GM13977 (cell line): ENCODE measurements at regions not wholly inside any gene's neighbourhood (a gene's known extent, or its start where the extent isn't known, plus 50 kb on each side); places are given as distances from the start of the nearest gene placed in this dataset.

Source experiments
- DNase-seq: peaks from one replicate; pipeline ENCODE4 v3.0.0; 2012; ENCODE audit warnings: low spot score
- in situ Hi-C: fragments of 300-500 bp; cut with MboI; formaldehyde crosslinking; loops from one replicate; pipeline ENCODE4 v1.12.0; 2022; ENCODE audit warnings: low sequenced_read_pairs, low pct_unique_long_range_greater_than_20kb, mixed read lengths, inconsistent platforms; ENCODE audit not compliant: unreplicated experiment
- TF ChIP-seq, protein P1 (sequence below): IDR thresholded peaks from 2 replicates; pipeline ENCODE4 v1.5.1; 2012; ENCODE audit warnings: mild to moderate bottlenecking, control low read depth; ENCODE audit not compliant: insufficient read depth; ENCODE audit errors: extremely low read depth, missing control alignments

DNA sequence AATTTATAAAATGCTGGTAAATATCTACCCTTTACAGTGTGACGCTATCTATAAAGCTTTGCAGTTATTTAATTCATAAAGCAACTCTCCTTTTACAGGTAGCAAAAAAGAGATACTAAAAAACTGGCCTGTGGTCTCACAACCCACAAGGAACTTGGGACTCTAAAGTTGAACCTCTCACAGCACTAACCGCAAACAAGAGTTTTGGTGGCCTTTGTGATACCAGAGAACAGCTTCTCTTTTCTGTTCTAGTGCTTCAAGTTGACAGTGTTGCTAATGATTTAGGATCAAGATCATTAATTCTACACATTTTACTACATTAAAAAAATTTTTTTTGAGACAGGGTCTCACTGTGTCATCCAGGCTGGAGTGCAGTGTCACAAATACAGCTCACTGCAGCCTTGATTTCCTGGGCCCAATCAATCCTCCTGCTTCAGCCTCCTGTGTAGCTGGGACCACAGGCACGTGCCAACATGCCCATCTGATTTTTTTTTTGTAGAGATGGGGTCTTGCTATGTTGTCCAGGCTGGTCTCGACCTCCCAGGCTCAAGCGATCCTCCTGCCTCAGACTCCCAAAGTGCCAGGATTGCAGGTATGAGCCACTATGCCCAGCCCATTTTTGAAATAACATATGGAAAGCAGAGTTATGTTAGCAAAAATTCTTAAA lies 56.0 kb upstream of the ST8SIA6 start:
- peak; percentile 14 for DNase-seq
- TF ChIP-seq, protein P1, sequence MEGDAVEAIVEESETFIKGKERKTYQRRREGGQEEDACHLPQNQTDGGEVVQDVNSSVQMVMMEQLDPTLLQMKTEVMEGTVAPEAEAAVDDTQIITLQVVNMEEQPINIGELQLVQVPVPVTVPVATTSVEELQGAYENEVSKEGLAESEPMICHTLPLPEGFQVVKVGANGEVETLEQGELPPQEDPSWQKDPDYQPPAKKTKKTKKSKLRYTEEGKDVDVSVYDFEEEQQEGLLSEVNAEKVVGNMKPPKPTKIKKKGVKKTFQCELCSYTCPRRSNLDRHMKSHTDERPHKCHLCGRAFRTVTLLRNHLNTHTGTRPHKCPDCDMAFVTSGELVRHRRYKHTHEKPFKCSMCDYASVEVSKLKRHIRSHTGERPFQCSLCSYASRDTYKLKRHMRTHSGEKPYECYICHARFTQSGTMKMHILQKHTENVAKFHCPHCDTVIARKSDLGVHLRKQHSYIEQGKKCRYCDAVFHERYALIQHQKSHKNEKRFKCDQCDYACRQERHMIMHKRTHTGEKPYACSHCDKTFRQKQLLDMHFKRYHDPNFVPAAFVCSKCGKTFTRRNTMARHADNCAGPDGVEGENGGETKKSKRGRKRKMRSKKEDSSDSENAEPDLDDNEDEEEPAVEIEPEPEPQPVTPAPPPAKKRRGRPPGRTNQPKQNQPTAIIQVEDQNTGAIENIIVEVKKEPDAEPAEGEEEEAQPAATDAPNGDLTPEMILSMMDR, result no peak
- in situ Hi-C loops, result no loop called here

DNA sequence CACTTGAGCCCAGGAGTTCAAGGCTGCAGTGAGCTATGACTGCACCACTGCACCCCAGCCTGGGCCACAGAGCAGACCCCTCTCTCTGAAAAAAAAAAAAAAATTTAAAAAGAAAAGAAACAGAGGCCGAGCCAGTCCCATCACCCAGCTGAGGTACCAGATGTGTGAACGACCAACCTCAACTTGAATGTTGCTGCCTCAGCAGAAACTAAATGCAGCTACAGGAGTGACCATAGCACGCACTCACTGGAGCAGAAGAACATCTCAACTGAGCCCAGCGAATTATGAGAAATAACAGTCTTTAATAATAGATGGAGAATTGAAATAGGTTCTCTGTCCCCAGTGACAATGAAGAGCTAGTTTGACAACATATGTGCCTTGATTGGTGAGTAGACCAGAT lies 53.1 kb upstream of the ST8SIA6 start:
- no peak for DNase-seq
- in situ Hi-C loops, result no loop called here
- TF ChIP-seq, protein P1, result no peak

DNA sequence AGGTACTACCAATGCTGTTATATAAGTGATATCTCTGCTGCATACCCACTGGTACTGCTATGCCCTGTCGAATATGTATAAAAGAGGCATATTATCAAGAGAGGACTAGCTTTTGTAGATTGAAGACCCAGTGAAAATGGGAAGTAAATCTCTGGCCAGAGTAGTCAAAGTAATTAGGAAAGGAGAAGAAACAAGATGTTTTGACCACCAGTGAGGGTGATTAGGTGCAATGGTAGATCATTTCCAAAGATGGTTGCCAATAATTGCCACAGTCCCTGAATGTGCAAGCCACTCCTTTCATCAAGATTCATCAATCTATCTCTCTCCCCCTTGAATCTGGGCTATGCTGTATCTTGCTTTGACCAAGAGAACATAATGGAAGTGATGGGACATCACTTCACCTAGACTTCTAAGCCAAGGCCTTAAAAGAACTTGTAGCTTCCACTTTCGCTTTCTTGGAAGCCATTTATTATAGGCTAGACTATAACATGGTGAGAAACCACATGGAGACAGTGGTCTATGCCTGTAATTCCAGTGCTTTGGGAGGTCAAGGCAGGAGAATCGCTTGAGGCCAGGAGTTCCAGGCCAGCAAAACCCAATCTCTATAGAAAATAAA lies 52.6 kb upstream of the ST8SIA6 start:
- DNase-seq, result no peak
- in situ Hi-C loops, result no loop called here
- TF ChIP-seq, protein P1, result no peak

DNA sequence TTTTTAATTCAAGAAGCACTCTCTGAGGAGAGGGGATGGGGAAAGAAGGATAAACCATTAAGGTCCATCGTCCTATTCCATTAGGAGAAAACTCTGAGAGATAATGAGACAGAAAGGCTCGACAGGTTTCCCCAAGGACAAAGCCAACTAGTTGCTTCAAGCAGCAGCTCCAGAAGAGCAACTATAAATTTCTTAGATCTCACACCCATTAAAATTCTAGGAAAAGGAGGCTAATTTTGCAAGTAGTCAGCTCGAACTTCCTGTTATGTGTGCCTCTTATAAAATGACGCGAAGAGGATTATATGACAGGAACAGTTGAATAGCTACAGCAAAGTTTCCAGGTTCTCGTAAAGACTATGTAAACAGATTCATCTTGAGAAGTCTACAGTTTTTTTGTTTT lies 52.0 kb upstream of the ST8SIA6 start:
- TF ChIP-seq, protein P1, result no peak
- DNase-seq, result no peak
- in situ Hi-C loops, result no loop called here

DNA sequence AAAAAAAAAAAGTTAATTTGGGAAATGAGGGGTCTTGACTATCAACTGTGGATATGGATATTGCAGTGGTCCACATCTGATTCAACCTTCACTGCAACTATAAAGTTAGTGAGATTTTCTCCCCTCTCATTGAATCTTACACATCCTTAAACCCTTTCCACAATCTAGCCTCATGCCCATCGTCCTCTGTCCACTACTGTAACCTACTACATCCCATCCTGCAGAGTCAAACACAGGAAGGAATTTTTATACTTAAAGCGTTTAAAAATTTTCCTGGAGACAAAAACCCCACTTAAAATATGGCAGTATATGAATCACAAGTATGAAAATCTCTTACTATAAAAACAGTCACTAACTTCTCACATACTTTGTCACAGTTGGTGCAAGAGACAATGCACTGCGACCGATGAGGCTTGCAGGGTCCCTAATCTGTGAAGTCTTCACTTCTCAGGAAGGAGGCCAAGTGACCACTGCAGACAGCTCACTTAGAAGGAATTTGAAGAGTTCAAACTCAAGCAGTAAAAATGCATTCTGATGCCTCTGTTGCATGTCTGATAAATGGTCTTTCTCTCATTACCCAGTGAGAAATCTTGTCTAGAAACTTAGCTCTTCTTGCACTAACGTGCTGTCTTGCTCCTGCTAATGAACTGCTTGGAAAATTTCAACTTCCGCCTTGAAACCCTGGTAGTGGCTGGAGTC lies 50.3 kb upstream of the ST8SIA6 start:
- no peak for DNase-seq
- TF ChIP-seq, protein P1, result no peak
- in situ Hi-C loops, result no loop called here
